ENCODE measurements at regions not wholly inside any gene's neighbourhood (a gene's known extent, or its start where the extent isn't known, plus 50 kb on each side); places are given as distances from the start of the nearest gene placed in this dataset.

GRCh38 chr14:97274626-97275025 is 477.4 kb downstream of the VRK1 start:
- intact Hi-C loops (cut with micrococcal nuclease): no loop called here
- DNase-seq (no peak), ATAC-seq (no peak)

GRCh38 chr14:97275276-97275675 is 478.1 kb downstream of the VRK1 start:
- intact Hi-C loops (cut with micrococcal nuclease): no loop called here
- ATAC-seq (no peak), DNase-seq (no peak)

GRCh38 chr14:97276573-97276972 is 479.4 kb downstream of the VRK1 start:
- no peak for ATAC-seq
- intact Hi-C loops (cut with micrococcal nuclease): no loop called here
- no peak for DNase-seq

GRCh38 chr14:97277711-97278110 is 480.5 kb downstream of the VRK1 start:
- intact Hi-C loops (cut with micrococcal nuclease): no loop called here
- no peak for DNase-seq
- no peak for ATAC-seq

GRCh38 chr14:97280526-97280925 is 483.3 kb downstream of the VRK1 start:
- intact Hi-C loops (cut with micrococcal nuclease): no loop called here
- no peak for DNase-seq
- no peak for ATAC-seq

GRCh38 chr14:97281741-97282140 is 484.6 kb downstream of the VRK1 start:
- intact Hi-C loops (cut with micrococcal nuclease): no loop called here
- DNase-seq (no peak), ATAC-seq (no peak)

GRCh38 chr14:97282210-97283004 is 485.2 kb downstream of the VRK1 start:
- ATAC-seq (no peak), DNase-seq (no peak)
- intact Hi-C loops (cut with micrococcal nuclease): no loop called here

GRCh38 chr14:97283005-97283403 is 485.8 kb downstream of the VRK1 start:
- intact Hi-C loops (cut with micrococcal nuclease): no loop called here
- DNase-seq (no peak), ATAC-seq (no peak)

- DNase-seq (no peak), ATAC-seq (no peak)
- intact Hi-C loops (cut with micrococcal nuclease): no loop called here
Measured at GRCh38 chr14:97283426-97283825, 486.2 kb downstream of the VRK1 start.

- intact Hi-C loops (cut with micrococcal nuclease): no loop called here
- DNase-seq (no peak), ATAC-seq (no peak)
Measured at GRCh38 chr14:97283841-97284240, 486.7 kb downstream of the VRK1 start.

GRCh38 chr14:97287956-97288355 is 490.8 kb downstream of the VRK1 start:
- intact Hi-C loops (cut with micrococcal nuclease): no loop called here

GRCh38 chr14:97290065-97290464 is 492.9 kb downstream of the VRK1 start:
- ATAC-seq (no peak), DNase-seq (no peak)
- intact Hi-C loops (cut with micrococcal nuclease): no loop called here

More at GRCh38 chr14:97287956-97288355, 490.8 kb downstream of the VRK1 start:
- DNase-seq (no peak), ATAC-seq (no peak)

GRCh38 chr14:97290977-97291376 is 493.8 kb downstream of the VRK1 start:
- DNase-seq: no peak
- ATAC-seq: no peak
- intact Hi-C loops (cut with micrococcal nuclease): no loop called here

- intact Hi-C loops (cut with micrococcal nuclease): no loop called here
Measured at GRCh38 chr14:97293659-97294058, 496.5 kb downstream of the VRK1 start.

GRCh38 chr14:97295108-97295710 is 498.0 kb downstream of the VRK1 start:
- ATAC-seq (no peak), DNase-seq (no peak)
- intact Hi-C loops (cut with micrococcal nuclease): no loop called here

More at GRCh38 chr14:97293659-97294058, 496.5 kb downstream of the VRK1 start:
- no peak for ATAC-seq
- no peak for DNase-seq

GRCh38 chr14:97296176-97296575 is 499.0 kb downstream of the VRK1 start:
- intact Hi-C loops (cut with micrococcal nuclease): no loop called here
- ATAC-seq: no peak
- no peak for DNase-seq

- ATAC-seq (no peak), DNase-seq (no peak)
- intact Hi-C loops (cut with micrococcal nuclease): no loop called here
Measured at GRCh38 chr14:97297100-97297499, 499.9 kb downstream of the VRK1 start.

- ATAC-seq (no peak), DNase-seq (no peak)
- intact Hi-C loops (cut with micrococcal nuclease): no loop called here
Measured at GRCh38 chr14:97298331-97298730, 501.1 kb downstream of the VRK1 start.

- intact Hi-C loops (cut with micrococcal nuclease): no loop called here
- DNase-seq (no peak), ATAC-seq (no peak)
Measured at GRCh38 chr14:97298736-97299135, 501.6 kb downstream of the VRK1 start.

GRCh38 chr14:97299661-97300060 is 502.5 kb downstream of the VRK1 start:
- DNase-seq (no peak), ATAC-seq (no peak)
- intact Hi-C loops (cut with micrococcal nuclease): no loop called here

GRCh38 chr14:97301931-97302559 is 504.9 kb downstream of the VRK1 start:
- ATAC-seq (no peak), DNase-seq (no peak)
- intact Hi-C loops (cut with micrococcal nuclease): no loop called here

Measured in left ventricle myocardium superior (tissue), 1 donor.